HL-60 (cell line): ENCODE measurements at regions not wholly inside any gene's neighbourhood (a gene's known extent, or its start where the extent isn't known, plus 50 kb on each side); places are given as distances from the start of the nearest gene placed in this dataset.

Experiments used
- DNase-seq, 2 experiments: peaks; one replicate each; pipeline ENCODE4 v3.0.0-alpha.2; 2010 to 2020; ENCODE audit warnings: low read depth in 1 of 2, low spot score in 1 of 2
- H3K27ac ChIP-seq: fragments of 250-450 bp; sonication (Bioruptor Pico); replicated peaks from 2 replicates; pipeline ENCODE4 v1.5.1; 2020; ENCODE audit warnings: mild to moderate bottlenecking, moderate library complexity
- H3K27me3 ChIP-seq: fragments of 250-450 bp; sonication (Bioruptor Pico); 2 replicates; pipeline ENCODE4 v1.5.1; 2021; ENCODE audit warnings: mild to moderate bottlenecking, moderate library complexity; ENCODE audit not compliant: insufficient read depth, poor library complexity, severe bottlenecking
- H3K4me3 ChIP-seq: replicated peaks from 2 replicates; pipeline ENCODE4 v1.5.1; 2011; ENCODE audit warnings: mild to moderate bottlenecking, control low read depth, low read length; ENCODE audit not compliant: insufficient read depth
- CTCF ChIP-seq: IDR thresholded peaks from one replicate; pipeline ENCODE4 v1.5.1; 2011; ENCODE audit warnings: low read length, control low read depth, inconsistent platforms; ENCODE audit not compliant: insufficient read depth
- GABPA ChIP-seq: IDR thresholded peaks from 2 replicates; pipeline ENCODE4 v1.6.1; 2012; ENCODE audit warnings: low read depth
- POLR2AphosphoS5 ChIP-seq: IDR thresholded peaks from 2 replicates; pipeline ENCODE4 v1.6.1; 2012; ENCODE audit warnings: low read depth
- REST ChIP-seq: IDR thresholded peaks from 2 replicates; pipeline ENCODE4 v1.6.1; 2012; ENCODE audit warnings: low read depth; ENCODE audit not compliant: insufficient replicate concordance
- SPI1 ChIP-seq: IDR thresholded peaks from 2 replicates; pipeline ENCODE4 v1.6.1; 2012; ENCODE audit warnings: low read depth, mild to moderate bottlenecking, borderline replicate concordance

- H3K27me3 ChIP-seq: no peaks in the 10 kb centered on the region
- TF ChIP-seq GABPA (no peak), CTCF (no peak), REST (no peak), POLR2AphosphoS5 (no peak), SPI1 (no peak)
- H3K4me3 ChIP-seq: no peak overlapping the region
- no peak for DNase-seq
- H3K27ac ChIP-seq: no peak overlapping the region
These were observed 96.6 kb downstream of the SPTSSA start for GRCh38 chr14:34365309-34365915.

GRCh38 chr14:34364201-34364600, 97.8 kb downstream of the SPTSSA start:
- Histone ChIP-seq H3K27ac (no peak overlapping the region), H3K4me3 (no peak overlapping the region), H3K27me3 (no peaks in the 10 kb centered on the region)
- DNase-seq: no peak
- TF ChIP-seq REST (no peak), CTCF (no peak), SPI1 (no peak), POLR2AphosphoS5 (no peak), GABPA (no peak)

- no peak for TF ChIP-seq CTCF
- no peak for TF ChIP-seq GABPA
- TF ChIP-seq REST: no peak
- no peak for TF ChIP-seq SPI1
- TF ChIP-seq POLR2AphosphoS5: no peak
- no peak for DNase-seq
- no peaks in the 10 kb centered on the region for H3K27me3 ChIP-seq
- no peak overlapping the region for H3K27ac ChIP-seq
- H3K4me3 ChIP-seq: no peak overlapping the region
These were observed 98.3 kb downstream of the SPTSSA start for GRCh38 chr14:34363733-34364134.
